CD4-positive, CD25-positive, alpha-beta regulatory T cell (primary cell): ENCODE measurements at regions not wholly inside any gene's neighbourhood (a gene's known extent, or its start where the extent isn't known, plus 50 kb on each side); places are given as distances from the start of the nearest gene placed in this dataset.

ENCODE experiments used
- ATAC-seq, 2 donors: fragments of 150-1000 bp; cut with Tn5 transposase; one replicate each; pipeline ENCODE4 v1.10.0; 2021; ENCODE audit warnings: low read depth in 2 of 2, moderate number of reproducible peaks in 2 of 2, moderate library complexity in 1 of 2
- DNase-seq, 3 donors: peaks; one replicate each; pipeline versions ENCODE4 v3.0.0 to v3.0.0-alpha.2; 2012 to 2022; ENCODE audit warnings: mixed read lengths in 1 of 3
- H3K27ac ChIP-seq: one replicate; pipeline ENCODE4 v1.7.0; 2013; ENCODE audit warnings: mild to moderate bottlenecking, low read length; ENCODE audit not compliant: insufficient read depth, poor library complexity, severe bottlenecking
- H3K27me3 ChIP-seq: one replicate; pipeline ENCODE4 v1.7.0; 2013; ENCODE audit warnings: low read length; ENCODE audit not compliant: control insufficient read depth, insufficient read depth
- H3K36me3 ChIP-seq: one replicate; pipeline ENCODE4 v1.7.0; 2013; ENCODE audit warnings: mild to moderate bottlenecking, low read length, moderate library complexity; ENCODE audit not compliant: control insufficient read depth, insufficient read depth
- H3K4me1 ChIP-seq: 2 replicates; pipeline ENCODE4 v1.7.0; 2013; ENCODE audit warnings: mild to moderate bottlenecking, low read length; ENCODE audit not compliant: insufficient read depth, control insufficient read depth, poor library complexity, severe bottlenecking
- H3K4me3 ChIP-seq: one replicate; pipeline ENCODE4 v1.7.0; 2013; ENCODE audit warnings: low read depth, mild to moderate bottlenecking, low read length, moderate library complexity
- H3K9me3 ChIP-seq, 2 experiments: 1 replicate in 1 of 2; 2 replicates in 1 of 2; pipeline ENCODE4 v1.7.0; 2013; ENCODE audit warnings: low read length in 2 of 2, mild to moderate bottlenecking in 1 of 2, moderate library complexity in 1 of 2; ENCODE audit not compliant: control insufficient read depth in 2 of 2
- H3K27ac Mint-ChIP-seq, 3 donors: one replicate each; pipeline ENCODE4 v1.8.0; 2020 to 2022; ENCODE audit warnings: mild to moderate bottlenecking in 3 of 3, mixed read lengths in 3 of 3, moderate library complexity in 2 of 3
- H3K27me3 Mint-ChIP-seq: one replicate; pipeline ENCODE4 v1.8.0; 2022; ENCODE audit warnings: mild to moderate bottlenecking, mixed read lengths
- H3K36me3 Mint-ChIP-seq: one replicate; pipeline ENCODE4 v1.8.0; 2020; ENCODE audit warnings: mixed read lengths
- H3K4me1 Mint-ChIP-seq, 4 donors: one replicate each; pipeline ENCODE4 v1.8.0; 2020 to 2022; ENCODE audit warnings: mixed read lengths in 4 of 4, mild to moderate bottlenecking in 1 of 4
- H3K4me3 Mint-ChIP-seq, 4 donors: one replicate each; pipeline ENCODE4 v1.8.0; 2020 to 2022; ENCODE audit warnings: mild to moderate bottlenecking in 4 of 4, mixed read lengths in 4 of 4, moderate library complexity in 3 of 4
- H3K9me3 Mint-ChIP-seq, 7 donors: one replicate each; pipeline ENCODE4 v1.8.0; 2020 to 2022; ENCODE audit warnings: mixed read lengths in 7 of 7, mild to moderate bottlenecking in 3 of 7, moderate library complexity in 2 of 7

- Mint-ChIP-seq H3K27ac (no peak overlapping the region), H3K4me3 (no peak overlapping the region), H3K4me1 (no peaks in the 10 kb centered on the region), H3K27me3 (peaks cover 4% of the 10 kb centered on the region), H3K9me3 (peaks cover 0 to 7% (median 2%) of the 10 kb centered on the region in 7 donors), H3K36me3 (no peaks in the 10 kb centered on the region)
- no peak overlapping the region for H3K27ac ChIP-seq
- DNase-seq (no peak), ATAC-seq (no peak)
- H3K4me3 ChIP-seq, result no peak overlapping the region
- no peaks in the 10 kb centered on the region for H3K9me3 ChIP-seq
- H3K4me1 ChIP-seq, result no peaks in the 10 kb centered on the region
- no peaks in the 10 kb centered on the region for H3K27me3 ChIP-seq
- H3K36me3 ChIP-seq, result no peaks in the 10 kb centered on the region
Measured at GRCh38 chr11:115996125-115996807, 492.1 kb upstream of the CADM1 start.

- Histone ChIP-seq H3K9me3 (no peaks in the 10 kb centered on the region), H3K27me3 (no peaks in the 10 kb centered on the region), H3K4me1 (no peaks in the 10 kb centered on the region), H3K36me3 (no peaks in the 10 kb centered on the region), H3K27ac (no peak overlapping the region), H3K4me3 (no peak overlapping the region)
- Mint-ChIP-seq H3K27me3 (no peaks in the 10 kb centered on the region), H3K4me3 (no peak overlapping the region), H3K36me3 (no peaks in the 10 kb centered on the region), H3K9me3 (peaks cover 0 to 5% (median 2%) of the 10 kb centered on the region in 7 donors), H3K4me1 (no peaks in the 10 kb centered on the region), H3K27ac (no peak overlapping the region)
- ATAC-seq, result no peak
- DNase-seq, result no peak
Measured at GRCh38 chr11:115993590-115993989, 489.4 kb upstream of the CADM1 start.

GRCh38 chr11:115990004-115990447 is 485.8 kb upstream of the CADM1 start:
- no peak for DNase-seq
- Histone ChIP-seq H3K4me3 (no peak overlapping the region), H3K9me3 (no peaks in the 10 kb centered on the region), H3K4me1 (no peaks in the 10 kb centered on the region), H3K36me3 (no peaks in the 10 kb centered on the region), H3K27ac (no peak overlapping the region), H3K27me3 (no peaks in the 10 kb centered on the region)
- Mint-ChIP-seq H3K4me1 (no peaks in the 10 kb centered on the region), H3K27ac (no peak overlapping the region), H3K36me3 (no peaks in the 10 kb centered on the region), H3K9me3 (peaks cover 0 to 2% (median 0%) of the 10 kb centered on the region in 7 donors), H3K27me3 (no peaks in the 10 kb centered on the region), H3K4me3 (no peak overlapping the region)
- no peak for ATAC-seq

GRCh38 chr11:115985896-115986295 is 481.7 kb upstream of the CADM1 start:
- no peaks in the 10 kb centered on the region for H3K4me1 Mint-ChIP-seq
- H3K4me3 ChIP-seq, result no peak overlapping the region
- no peaks in the 10 kb centered on the region for H3K9me3 ChIP-seq
- no peaks in the 10 kb centered on the region for H3K36me3 ChIP-seq
- ATAC-seq (no peak), DNase-seq (no peak)
- no peak overlapping the region for H3K27ac ChIP-seq
- no peak overlapping the region for H3K4me3 Mint-ChIP-seq
- H3K27me3 Mint-ChIP-seq, result no peaks in the 10 kb centered on the region
- H3K9me3 Mint-ChIP-seq, result peaks cover 0 to 2% (median 0%) of the 10 kb centered on the region in 7 donors
- no peaks in the 10 kb centered on the region for H3K4me1 ChIP-seq
- H3K27ac Mint-ChIP-seq, result no peak overlapping the region
- H3K36me3 Mint-ChIP-seq, result no peaks in the 10 kb centered on the region
- H3K27me3 ChIP-seq, result no peaks in the 10 kb centered on the region

GRCh38 chr11:115984228-115984627 is 480.0 kb upstream of the CADM1 start:
- Mint-ChIP-seq H3K36me3 (no peaks in the 10 kb centered on the region), H3K4me1 (no peaks in the 10 kb centered on the region), H3K4me3 (no peak overlapping the region), H3K9me3 (peaks cover 0 to 2% (median 0%) of the 10 kb centered on the region in 7 donors), H3K27ac (no peak overlapping the region), H3K27me3 (no peaks in the 10 kb centered on the region)
- Histone ChIP-seq H3K27me3 (no peaks in the 10 kb centered on the region), H3K36me3 (no peaks in the 10 kb centered on the region), H3K4me1 (no peaks in the 10 kb centered on the region), H3K9me3 (no peaks in the 10 kb centered on the region), H3K4me3 (no peak overlapping the region), H3K27ac (no peak overlapping the region)
- DNase-seq (no peak), ATAC-seq (no peak)

GRCh38 chr11:115982666-115983065 is 478.5 kb upstream of the CADM1 start:
- H3K4me3 Mint-ChIP-seq, result no peak overlapping the region
- no peaks in the 10 kb centered on the region for H3K4me1 ChIP-seq
- no peak overlapping the region for H3K4me3 ChIP-seq
- DNase-seq (no peak), ATAC-seq (no peak)
- H3K27ac ChIP-seq, result no peak overlapping the region
- H3K36me3 ChIP-seq, result no peaks in the 10 kb centered on the region
- no peaks in the 10 kb centered on the region for H3K27me3 Mint-ChIP-seq
- H3K36me3 Mint-ChIP-seq, result no peaks in the 10 kb centered on the region
- H3K9me3 ChIP-seq, result no peaks in the 10 kb centered on the region
- no peaks in the 10 kb centered on the region for H3K4me1 Mint-ChIP-seq
- no peak overlapping the region for H3K27ac Mint-ChIP-seq
- no peaks in the 10 kb centered on the region for H3K27me3 ChIP-seq
- H3K9me3 Mint-ChIP-seq, result peaks cover 0 to 2% (median 0%) of the 10 kb centered on the region in 7 donors

- H3K27ac Mint-ChIP-seq, result no peak overlapping the region
- H3K9me3 Mint-ChIP-seq, result peaks cover 0 to 2% (median 0%) of the 10 kb centered on the region in 7 donors
- no peaks in the 10 kb centered on the region for H3K36me3 Mint-ChIP-seq
- H3K4me1 Mint-ChIP-seq, result no peaks in the 10 kb centered on the region
- Histone ChIP-seq H3K27ac (no peak overlapping the region), H3K9me3 (no peaks in the 10 kb centered on the region), H3K27me3 (no peaks in the 10 kb centered on the region), H3K36me3 (no peaks in the 10 kb centered on the region), H3K4me3 (no peak overlapping the region), H3K4me1 (no peaks in the 10 kb centered on the region)
- ATAC-seq, result no peak
- no peak overlapping the region for H3K4me3 Mint-ChIP-seq
- H3K27me3 Mint-ChIP-seq, result no peaks in the 10 kb centered on the region
- DNase-seq, result no peak
Measured at GRCh38 chr11:115981814-115982471, 477.7 kb upstream of the CADM1 start.

- peaks cover 0 to 3% (median 0%) of the 10 kb centered on the region in 4 donors for H3K4me1 Mint-ChIP-seq
- no peaks in the 10 kb centered on the region for H3K27me3 Mint-ChIP-seq
- ATAC-seq, result no peak
- Histone ChIP-seq H3K27ac (no peak overlapping the region), H3K9me3 (no peaks in the 10 kb centered on the region), H3K4me1 (no peaks in the 10 kb centered on the region), H3K4me3 (no peak overlapping the region), H3K27me3 (no peaks in the 10 kb centered on the region), H3K36me3 (no peaks in the 10 kb centered on the region)
- no peaks in the 10 kb centered on the region for H3K36me3 Mint-ChIP-seq
- no peak for DNase-seq
- H3K27ac Mint-ChIP-seq, result no peak overlapping the region
- H3K9me3 Mint-ChIP-seq, result peaks cover 0 to 6% (median 0%) of the 10 kb centered on the region in 7 donors
- H3K4me3 Mint-ChIP-seq, result no peak overlapping the region
Measured at GRCh38 chr11:115981104-115981481, 476.9 kb upstream of the CADM1 start.
